GM21576 (cell line): ENCODE measurements at regions not wholly inside any gene's neighbourhood (a gene's known extent, or its start where the extent isn't known, plus 50 kb on each side); places are given as distances from the start of the nearest gene placed in this dataset.
A peak's percentile ranks its signal among the peaks of the same experiment; 100 is the strongest.

Experiments
- ATAC-seq: cut with Tn5 transposase; IDR thresholded peaks from one replicate; pipeline ENCODE4 v1.9.1; 2021; ENCODE audit warnings: mild to moderate bottlenecking, moderate library complexity; ENCODE audit not compliant: unreplicated experiment

- ATAC-seq, result no peak
Measured at GRCh38 chr11:112632866-112633505, 328.2 kb upstream of the NCAM1 start.

GRCh38 chr11:112634551-112634950 lies 326.7 kb upstream of the NCAM1 start:
- no peak for ATAC-seq

DNA sequence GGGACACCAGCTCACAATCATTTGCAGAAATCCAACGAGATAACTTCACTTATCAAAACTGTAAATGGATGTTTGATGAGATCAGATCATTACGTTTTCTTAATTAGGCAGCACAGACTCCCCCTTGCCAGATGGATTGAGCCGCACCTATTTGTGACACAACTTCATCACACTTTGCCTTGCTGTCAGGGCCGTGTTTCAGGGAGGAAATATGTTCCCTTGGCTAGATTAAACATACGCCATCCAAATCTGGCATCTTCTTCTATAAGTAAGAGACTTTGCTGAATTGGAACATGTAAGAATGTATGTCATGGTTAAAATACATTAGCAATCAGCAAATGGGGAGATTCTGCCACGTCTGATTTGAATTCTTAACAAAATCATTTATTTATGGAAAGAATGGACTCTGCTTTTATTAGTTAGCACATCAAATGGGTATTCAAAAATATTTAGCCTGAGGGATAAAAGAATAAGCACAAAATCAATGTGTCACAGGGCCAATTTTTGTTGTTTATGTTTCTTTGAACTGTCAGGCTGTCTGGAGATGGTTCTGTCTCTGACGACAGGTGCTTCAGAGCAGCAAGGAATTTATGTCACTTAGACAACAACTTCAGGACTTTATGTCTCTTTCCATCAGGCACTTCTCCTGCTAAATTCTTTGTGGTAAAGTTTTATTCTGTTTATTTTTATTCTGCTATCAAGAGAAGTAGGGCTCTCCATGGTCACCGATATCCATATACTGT lies 326.1 kb upstream of the NCAM1 start:
- no peak for ATAC-seq

DNA sequence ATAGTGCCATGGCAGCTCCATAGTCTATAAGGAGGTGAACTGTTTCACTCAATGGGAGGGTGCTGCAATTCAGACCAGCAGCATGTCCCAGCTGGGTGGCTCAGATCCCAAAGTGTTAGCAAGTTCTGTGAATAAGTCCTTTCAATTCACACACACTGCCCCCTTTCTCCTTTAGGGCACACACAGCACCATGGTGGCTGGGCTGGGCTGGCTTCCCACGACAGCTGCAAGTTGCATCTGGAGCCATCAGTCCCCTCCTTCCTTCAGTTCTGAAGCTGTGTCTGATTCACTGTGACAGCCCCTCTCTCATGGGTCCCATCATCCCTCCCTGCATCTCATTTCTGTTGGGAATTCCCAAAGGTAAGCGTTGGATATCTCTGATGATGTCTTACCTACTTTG lies 324.1 kb upstream of the NCAM1 start:
- ATAC-seq, result no peak

DNA sequence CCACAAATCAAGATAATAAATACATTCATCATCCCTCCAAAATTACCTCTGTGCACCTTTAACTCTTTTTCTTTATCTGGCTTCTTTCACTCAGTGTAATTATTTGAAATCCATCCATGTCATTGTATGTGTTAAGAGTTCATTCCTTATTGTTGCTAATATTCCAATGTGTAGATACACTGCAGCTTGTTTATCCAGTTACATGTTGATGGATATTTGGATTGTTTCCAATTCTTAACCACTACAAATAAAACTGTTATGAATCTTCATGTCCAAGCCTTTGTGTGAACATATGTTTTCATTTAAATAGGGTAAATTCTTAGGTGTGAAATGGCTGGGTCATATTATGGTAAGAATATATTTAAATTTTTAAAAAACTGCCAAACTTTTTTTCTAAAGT lies 323.3 kb upstream of the NCAM1 start:
- no peak for ATAC-seq

DNA sequence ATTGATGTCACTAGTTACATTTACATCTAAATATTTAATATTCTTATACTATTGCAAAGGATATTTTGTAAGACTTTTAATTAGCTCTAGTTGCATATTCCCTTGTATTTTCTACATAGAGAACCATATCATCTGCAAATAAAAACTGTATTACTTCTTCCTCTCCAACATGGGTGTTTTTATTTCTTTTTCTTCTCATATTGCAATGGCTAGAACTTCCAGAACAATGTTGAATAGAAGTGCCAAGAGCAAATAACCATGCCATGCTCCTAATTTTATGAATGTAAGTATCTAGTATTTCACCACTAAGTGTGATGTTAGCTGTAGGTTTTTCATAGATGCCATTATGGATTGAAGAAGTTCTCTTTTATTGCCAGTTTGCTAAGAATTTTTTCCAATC lies 321.8 kb upstream of the NCAM1 start:
- no peak for ATAC-seq

GRCh38 chr11:112643416-112643815 lies 317.8 kb upstream of the NCAM1 start:
- no peak for ATAC-seq

DNA sequence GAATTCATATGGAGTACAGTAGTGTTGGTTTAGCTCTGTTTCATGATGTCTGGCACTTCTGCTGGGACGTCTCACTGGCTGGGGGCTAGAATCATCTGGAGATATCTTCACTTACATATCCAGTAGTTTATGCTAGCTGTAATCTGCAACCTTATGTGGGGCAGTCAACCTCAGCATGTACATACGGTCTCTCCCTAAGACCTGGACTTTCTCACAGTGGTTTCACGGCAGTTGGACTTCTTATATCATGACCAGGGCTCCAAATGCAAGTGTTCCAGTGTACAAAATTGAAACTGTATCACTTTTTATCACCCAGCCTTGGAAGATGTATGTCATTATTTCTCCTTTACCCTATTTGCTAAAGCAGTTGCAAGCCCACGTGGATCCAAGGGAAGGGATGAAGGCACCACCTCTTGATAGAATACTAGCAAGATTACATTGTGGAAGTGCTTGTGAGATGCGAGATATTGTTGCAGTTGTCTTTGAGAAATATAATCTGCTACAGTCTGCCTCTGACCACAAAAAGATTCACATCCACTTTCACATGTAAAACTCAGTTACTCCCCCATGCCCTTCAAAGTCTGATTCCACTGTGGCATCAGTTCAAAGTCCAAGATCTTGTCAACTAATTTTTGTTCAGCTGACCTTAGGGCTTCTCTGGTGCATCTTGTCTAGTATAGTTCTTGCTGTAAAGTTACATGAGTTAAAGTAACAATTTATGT lies 316.6 kb upstream of the NCAM1 start:
- peak; percentile 50 for ATAC-seq

GRCh38 chr11:112649856-112650255 lies 311.4 kb upstream of the NCAM1 start:
- no peak for ATAC-seq

- no peak for ATAC-seq
Measured at GRCh38 chr11:112650527-112650926, 310.7 kb upstream of the NCAM1 start.

DNA sequence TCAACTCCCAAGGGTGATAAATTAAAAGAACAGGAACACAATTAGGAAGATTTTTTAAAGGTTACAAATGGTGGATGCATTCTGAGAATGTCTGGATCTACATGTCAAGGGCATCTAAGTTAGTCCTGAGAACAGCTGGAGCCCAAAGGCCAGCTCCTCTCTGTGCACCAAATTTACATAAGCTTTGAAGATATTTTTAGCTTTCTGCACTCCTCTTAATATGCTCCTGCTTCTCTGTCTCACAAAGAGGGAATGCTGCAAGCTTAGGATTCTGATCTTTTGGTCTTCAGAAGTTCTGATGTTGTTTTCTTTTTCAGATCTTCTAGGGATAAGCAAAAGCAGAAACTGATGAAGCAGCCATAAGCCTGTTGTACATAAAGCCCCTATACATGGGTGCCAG lies 309.8 kb upstream of the NCAM1 start:
- ATAC-seq, result no peak

DNA sequence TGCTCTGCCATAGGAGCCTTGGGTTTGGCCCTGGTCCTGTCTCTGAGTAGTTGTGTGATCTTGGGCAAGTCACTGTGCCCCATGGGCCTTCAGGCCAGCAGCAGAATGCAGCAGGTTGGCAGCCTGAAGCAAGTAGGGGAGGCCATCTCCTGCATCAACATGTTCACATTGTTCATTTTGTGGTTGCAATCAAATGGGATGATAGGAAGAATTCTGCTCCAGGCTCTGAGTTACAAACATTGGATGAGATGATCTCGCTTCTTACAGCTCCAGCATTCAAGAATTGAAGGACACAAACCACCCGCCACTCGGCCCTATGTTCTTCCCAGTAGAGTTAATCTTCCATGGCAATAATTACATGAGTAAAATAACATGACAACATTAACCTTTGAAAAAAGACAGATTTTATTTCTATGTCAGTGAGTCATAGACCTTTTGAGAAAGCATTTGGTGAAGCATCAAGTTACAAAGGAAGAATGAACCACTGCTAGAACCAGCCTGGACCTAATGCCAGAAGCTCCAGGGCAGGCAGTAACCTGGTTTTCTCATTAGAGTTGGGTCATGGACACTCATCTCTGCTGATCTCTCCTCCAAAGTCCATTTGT lies 308.3 kb upstream of the NCAM1 start:
- no peak for ATAC-seq

DNA sequence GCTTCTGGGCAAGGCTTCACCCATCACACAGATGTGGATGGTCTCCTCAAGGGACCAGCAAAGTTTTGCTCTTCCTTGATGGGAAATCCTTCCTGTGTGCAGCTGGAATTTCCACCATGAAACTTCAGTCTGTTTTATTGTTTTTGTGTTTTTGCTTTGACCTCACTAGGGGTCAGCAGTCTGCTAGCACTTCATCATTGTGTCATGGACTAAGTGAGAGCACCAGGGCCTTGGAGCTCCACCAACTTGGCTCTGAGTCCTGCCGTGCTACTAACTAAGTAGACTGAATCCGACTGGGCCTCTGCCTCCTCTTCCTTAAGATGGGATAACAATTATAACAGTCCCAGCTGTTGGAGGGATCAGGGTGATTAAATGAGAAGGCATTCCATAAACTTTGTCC lies 305.8 kb upstream of the NCAM1 start:
- no peak for ATAC-seq

GRCh38 chr11:112656772-112657428 lies 304.3 kb upstream of the NCAM1 start:
- no peak for ATAC-seq

GRCh38 chr11:112658431-112658878 lies 302.8 kb upstream of the NCAM1 start:
- no peak for ATAC-seq

GRCh38 chr11:112661146-112661545 lies 300.1 kb upstream of the NCAM1 start:
- ATAC-seq, result no peak

DNA sequence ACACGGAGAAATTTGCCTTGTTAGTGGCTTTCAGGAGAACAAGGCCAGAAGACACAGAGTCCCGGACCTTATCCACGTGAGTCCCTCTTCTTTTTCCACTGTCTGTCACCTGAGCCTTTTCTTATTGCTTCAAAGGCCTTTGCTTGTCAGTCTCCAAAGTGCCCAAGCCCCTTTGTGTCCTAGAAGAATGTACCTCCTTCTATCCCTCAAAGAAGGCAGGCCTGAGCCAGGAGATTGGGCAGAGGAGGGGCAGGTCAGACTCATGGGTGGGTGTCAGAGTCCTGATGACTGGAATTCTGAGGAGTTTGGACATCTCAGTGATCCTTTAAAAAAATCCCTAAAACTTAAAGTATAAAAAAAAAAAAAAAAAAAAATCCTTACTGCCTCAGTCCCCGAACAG lies 299.6 kb upstream of the NCAM1 start:
- ATAC-seq, result no peak

GRCh38 chr11:112662554-112662953 lies 298.7 kb upstream of the NCAM1 start:
- ATAC-seq, result no peak

GRCh38 chr11:112663947-112664634 lies 297.1 kb upstream of the NCAM1 start:
- no peak for ATAC-seq

GRCh38 chr11:112665291-112665690 lies 295.9 kb upstream of the NCAM1 start:
- ATAC-seq, result no peak
